ENCODE measurements at regions not wholly inside any gene's neighbourhood (a gene's known extent, or its start where the extent isn't known, plus 50 kb on each side); places are given as distances from the start of the nearest gene placed in this dataset.
A peak's percentile ranks its signal among the peaks of the same experiment; 100 is the strongest.

DNA sequence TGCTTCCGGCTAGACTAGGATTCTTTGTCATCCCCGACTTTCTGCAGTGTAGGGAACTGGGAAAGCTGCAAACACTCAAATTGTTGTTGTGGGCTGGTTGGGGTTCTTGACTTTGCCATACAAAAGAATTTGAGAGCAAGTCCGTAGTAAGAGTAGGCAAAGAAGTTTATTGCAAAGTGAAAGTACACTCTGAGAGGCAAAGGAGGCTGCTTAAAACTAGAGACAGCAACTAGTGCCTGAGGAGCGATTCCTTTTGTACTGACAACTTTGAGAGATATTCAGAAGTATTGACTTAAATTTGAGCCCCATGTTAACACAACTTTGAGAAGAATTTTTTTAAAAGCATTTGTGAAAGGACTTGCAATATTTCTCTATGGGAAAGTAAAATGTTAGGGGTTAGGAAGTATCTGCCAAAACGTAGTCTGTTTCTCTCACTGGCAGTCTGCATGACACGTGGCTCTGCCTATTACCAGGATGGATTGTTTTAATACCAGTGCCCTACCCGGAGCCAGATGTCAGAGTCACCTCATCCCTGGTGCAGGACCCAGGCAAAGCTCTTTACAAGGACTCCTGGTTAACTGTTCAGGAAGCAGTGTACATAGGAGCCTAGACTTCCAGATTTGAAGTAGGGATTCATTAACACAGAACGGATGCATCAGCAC lies 85.0 kb upstream of the CLPB start:
- BruUV-seq (replicated peaks): no TSS peak
- CTCF ChIA-PET: no interaction called here

DNA sequence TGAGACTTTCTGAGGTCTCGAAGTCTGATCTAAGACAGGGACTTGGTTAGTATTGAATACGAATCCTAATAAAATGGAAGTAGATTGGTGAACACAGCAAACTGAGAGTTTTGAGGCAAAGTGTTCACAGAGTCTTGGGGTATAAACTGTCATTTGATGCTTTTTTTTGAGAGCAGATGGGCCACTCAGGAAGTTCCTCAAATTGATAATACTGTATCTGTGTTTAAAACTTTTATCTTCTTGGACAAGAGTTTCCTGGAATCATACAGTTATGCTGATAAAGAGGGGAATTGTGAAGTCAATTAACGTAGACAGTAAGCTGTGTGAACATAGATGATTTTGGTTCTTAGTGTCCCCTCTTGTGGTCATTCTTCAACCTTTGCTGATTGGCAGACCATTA lies 80.0 kb upstream of the CLPB start:
- CTCF ChIA-PET: no interaction called here
- no peaks in the 10 kb centered on the region for H3K9me2 ChIP-seq (replicated peaks; ENCODE audit: low read length)
- ATAC-seq (no peak), DNase-seq (no peak)
- H3K4me2 ChIP-seq (ENCODE audit: low read length): no peak overlapping the region
- H3K79me2 ChIP-seq (ENCODE audit: low read length): no peaks in the 10 kb centered on the region
- no peaks in the 10 kb centered on the region; the same call in 1 of the 2 replicates for H3K27me3 ChIP-seq (ENCODE audit: low read length)
- TF ChIP-seq, protein P1, sequence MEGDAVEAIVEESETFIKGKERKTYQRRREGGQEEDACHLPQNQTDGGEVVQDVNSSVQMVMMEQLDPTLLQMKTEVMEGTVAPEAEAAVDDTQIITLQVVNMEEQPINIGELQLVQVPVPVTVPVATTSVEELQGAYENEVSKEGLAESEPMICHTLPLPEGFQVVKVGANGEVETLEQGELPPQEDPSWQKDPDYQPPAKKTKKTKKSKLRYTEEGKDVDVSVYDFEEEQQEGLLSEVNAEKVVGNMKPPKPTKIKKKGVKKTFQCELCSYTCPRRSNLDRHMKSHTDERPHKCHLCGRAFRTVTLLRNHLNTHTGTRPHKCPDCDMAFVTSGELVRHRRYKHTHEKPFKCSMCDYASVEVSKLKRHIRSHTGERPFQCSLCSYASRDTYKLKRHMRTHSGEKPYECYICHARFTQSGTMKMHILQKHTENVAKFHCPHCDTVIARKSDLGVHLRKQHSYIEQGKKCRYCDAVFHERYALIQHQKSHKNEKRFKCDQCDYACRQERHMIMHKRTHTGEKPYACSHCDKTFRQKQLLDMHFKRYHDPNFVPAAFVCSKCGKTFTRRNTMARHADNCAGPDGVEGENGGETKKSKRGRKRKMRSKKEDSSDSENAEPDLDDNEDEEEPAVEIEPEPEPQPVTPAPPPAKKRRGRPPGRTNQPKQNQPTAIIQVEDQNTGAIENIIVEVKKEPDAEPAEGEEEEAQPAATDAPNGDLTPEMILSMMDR (conservative IDR thresholded peaks at IDR 0.05; ENCODE audit: low read depth, low read length): no peak
- no peak for TF ChIP-seq EZH2 (IDR thresholded peaks at IDR 0.05; ENCODE audit: low read length, unreplicated experiment)
- TF ChIP-seq EZH2phosphoT487 (IDR thresholded peaks at IDR 0.05; ENCODE audit: borderline replicate concordance, low read length): no peak
- H2AFZ ChIP-seq (ENCODE audit: low read length): no peak overlapping the region
- BruUV-seq (replicated peaks): no TSS peak
- H4K20me1 ChIP-seq (ENCODE audit: low read length): no peaks in the 10 kb centered on the region
- peaks cover 10% of the 10 kb centered on the region; the same call in 1 of the 2 replicates for H3K9me3 ChIP-seq (ENCODE audit: low read length)
- intact Hi-C loops (cut with micrococcal nuclease): no loop called here
- H3K9ac ChIP-seq (ENCODE audit: low read length): no peak overlapping the region
- POLR2A ChIA-PET (ENCODE audit: unreplicated experiment): no interaction called here
- H3F3A ChIP-seq (ENCODE audit: low read length, unreplicated experiment): no peaks in the 10 kb centered on the region
- no peaks in the 10 kb centered on the region for H3K4me1 ChIP-seq (ENCODE audit: insufficient read depth, low read length)
- H3K4me3 ChIP-seq (ENCODE audit: low read length): no peak overlapping the region
- H3K36me3 ChIP-seq (ENCODE audit: low read depth, low read length): no peaks in the 10 kb centered on the region
- no peak overlapping the region for H3K27ac ChIP-seq (ENCODE audit: low read length)

More for the DNA sequence above, 85.0 kb upstream of the CLPB start:
- Histone ChIP-seq H2AFZ (ENCODE audit: low read length) (peak overlapping the region; percentile 30), H3K27me3 (ENCODE audit: low read length) (no peaks in the 10 kb centered on the region), H3K9ac (ENCODE audit: low read length) (no peak overlapping the region), H3K36me3 (ENCODE audit: low read depth, low read length) (no peaks in the 10 kb centered on the region), H3K79me2 (ENCODE audit: low read length) (no peaks in the 10 kb centered on the region), H3K27ac (ENCODE audit: low read length) (no peak overlapping the region), H3K4me3 (ENCODE audit: low read length) (peak overlapping the region; percentile 43), H3K4me2 (ENCODE audit: low read length) (peak overlapping the region; percentile 45), H4K20me1 (ENCODE audit: low read length) (no peaks in the 10 kb centered on the region), H3F3A (ENCODE audit: low read length, unreplicated experiment) (no peaks in the 10 kb centered on the region), H3K4me1 (ENCODE audit: insufficient read depth, low read length) (no peaks in the 10 kb centered on the region), H3K9me3 (ENCODE audit: low read length) (no peaks in the 10 kb centered on the region), H3K9me2 (replicated peaks; ENCODE audit: low read length) (no peaks in the 10 kb centered on the region)
- DNase-seq (no peak), ATAC-seq (peak; percentile 29)
- TF ChIP-seq, protein P1 (conservative IDR thresholded peaks at IDR 0.05; ENCODE audit: low read depth, low read length): no peak
- TF ChIP-seq EZH2 (IDR thresholded peaks at IDR 0.05; ENCODE audit: low read length, unreplicated experiment) (no peak), EZH2phosphoT487 (IDR thresholded peaks at IDR 0.05; ENCODE audit: borderline replicate concordance, low read length) (no peak)
- intact Hi-C loops (cut with micrococcal nuclease): no loop called here
- POLR2A ChIA-PET (ENCODE audit: unreplicated experiment): no interaction called here

DNA sequence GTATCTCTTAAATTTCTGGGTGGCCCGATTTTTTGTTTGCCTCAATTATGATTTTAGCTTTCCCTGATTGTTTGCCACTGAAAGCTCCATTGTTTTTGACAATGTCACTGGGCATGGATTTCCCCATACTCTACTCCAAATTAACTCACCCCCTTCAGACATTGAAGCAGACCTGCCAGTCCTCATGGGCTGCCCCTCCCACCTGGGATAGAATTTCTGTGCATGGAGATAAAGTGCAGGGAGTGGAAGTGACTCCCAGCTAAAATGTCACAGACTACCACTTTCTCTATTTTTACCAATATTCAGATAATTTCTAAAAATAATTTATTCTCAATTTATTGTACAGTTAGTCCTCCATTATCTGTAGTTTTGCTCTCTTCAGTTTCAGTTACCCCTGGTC lies 79.1 kb upstream of the CLPB start:
- ATAC-seq (no peak), DNase-seq (no peak)
- POLR2A ChIA-PET (ENCODE audit: unreplicated experiment): no interaction called here
- Histone ChIP-seq H3K4me3 (ENCODE audit: low read length) (no peak overlapping the region), H3K27ac (ENCODE audit: low read length) (no peak overlapping the region), H3K9me2 (replicated peaks; ENCODE audit: low read length) (no peaks in the 10 kb centered on the region), H3K36me3 (ENCODE audit: low read depth, low read length) (no peaks in the 10 kb centered on the region), H3K4me2 (ENCODE audit: low read length) (no peak overlapping the region), H3K79me2 (ENCODE audit: low read length) (no peaks in the 10 kb centered on the region), H4K20me1 (ENCODE audit: low read length) (no peaks in the 10 kb centered on the region), H3F3A (ENCODE audit: low read length, unreplicated experiment) (no peaks in the 10 kb centered on the region), H3K9me3 (ENCODE audit: low read length) (peaks cover 10% of the 10 kb centered on the region; the same call in 1 of the 2 replicates), H3K9ac (ENCODE audit: low read length) (no peak overlapping the region), H3K27me3 (ENCODE audit: low read length) (no peaks in the 10 kb centered on the region; the same call in 1 of the 2 replicates), H3K4me1 (ENCODE audit: insufficient read depth, low read length) (no peaks in the 10 kb centered on the region), H2AFZ (ENCODE audit: low read length) (no peak overlapping the region)
- BruUV-seq (replicated peaks): no TSS peak
- intact Hi-C loops (cut with micrococcal nuclease): no loop called here
- CTCF ChIA-PET: no interaction called here
- TF ChIP-seq EZH2phosphoT487 (IDR thresholded peaks at IDR 0.05; ENCODE audit: borderline replicate concordance, low read length) (no peak), EZH2 (IDR thresholded peaks at IDR 0.05; ENCODE audit: low read length, unreplicated experiment) (no peak)
- TF ChIP-seq, protein P1 (conservative IDR thresholded peaks at IDR 0.05; ENCODE audit: low read depth, low read length): no peak
